DND-41 (cell line): ENCODE measurements at regions not wholly inside any gene's neighbourhood (a gene's known extent, or its start where the extent isn't known, plus 50 kb on each side); places are given as distances from the start of the nearest gene placed in this dataset.

Experiments used
- CTCF ChIP-seq: IDR thresholded peaks from 2 replicates; pipeline ENCODE4 v1.5.1; 2012; ENCODE audit warnings: borderline replicate concordance, low read length, moderate library complexity, mild to moderate bottlenecking; ENCODE audit not compliant: poor library complexity, severe bottlenecking; ENCODE audit errors: extremely low read depth
- EZH2 ChIP-seq: IDR thresholded peaks from 3 replicates; pipeline ENCODE4 v1.6.1; 2012; ENCODE audit warnings: borderline replicate concordance, low read depth, mild to moderate bottlenecking, moderate library complexity, low read length, inconsistent platforms; ENCODE audit not compliant: severe bottlenecking

DNA sequence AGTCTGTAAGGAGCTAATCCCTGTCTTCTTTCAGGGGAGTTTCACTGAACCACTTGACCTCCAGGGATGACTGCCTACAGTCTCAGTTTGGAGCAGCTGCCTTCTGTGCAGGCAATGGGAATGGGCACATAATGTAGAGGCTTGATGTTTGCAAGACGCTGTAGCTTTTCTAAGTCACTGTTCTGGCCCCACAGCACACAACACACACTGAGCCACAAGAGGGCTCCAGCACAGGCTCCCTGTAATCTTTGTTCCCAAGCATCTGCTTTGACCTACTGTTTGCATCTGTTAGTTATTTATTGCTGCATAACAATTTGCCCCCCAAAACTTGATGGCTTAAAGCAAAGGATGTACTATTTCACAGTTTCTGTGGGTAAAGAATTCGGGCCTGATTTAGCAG, 419.0 kb upstream of the ASIC2 start:
- TF ChIP-seq CTCF, result peak; percentile 5
- no peak for TF ChIP-seq EZH2
